Ectodermal cell (in vitro differentiated cells): ENCODE measurements at regions not wholly inside any gene's neighbourhood (a gene's known extent, or its start where the extent isn't known, plus 50 kb on each side); places are given as distances from the start of the nearest gene placed in this dataset.

Source experiments
- H3K27ac ChIP-seq: 2 replicates; pipeline ENCODE4 v1.7.0; 2013; ENCODE audit warnings: mild to moderate bottlenecking, low read depth, low read length; ENCODE audit not compliant: insufficient read depth, poor library complexity, severe bottlenecking
- H3K27me3 ChIP-seq: 2 replicates; pipeline ENCODE4 v1.7.0; 2013; ENCODE audit warnings: mild to moderate bottlenecking, low read length; ENCODE audit not compliant: insufficient read depth, control insufficient read depth, poor library complexity, severe bottlenecking
- H3K36me3 ChIP-seq: one replicate; pipeline ENCODE4 v1.7.0; 2013; ENCODE audit warnings: low read length; ENCODE audit not compliant: control insufficient read depth, insufficient read depth
- H3K4me1 ChIP-seq: one replicate; pipeline ENCODE4 v1.7.0; 2013; ENCODE audit warnings: low read length; ENCODE audit not compliant: control insufficient read depth, insufficient read depth
- H3K4me3 ChIP-seq: 2 replicates; pipeline ENCODE4 v1.7.0; 2013; ENCODE audit warnings: low read depth, low read length, control low read depth; ENCODE audit not compliant: insufficient read depth
- H3K9me3 ChIP-seq: 2 replicates; pipeline ENCODE4 v1.7.0; 2013; ENCODE audit warnings: mild to moderate bottlenecking, low read length, moderate library complexity; ENCODE audit not compliant: control insufficient read depth
- WGBS, 2 experiments: methylation state at CpG; one replicate each; pipeline ENCODE4 v1.1.7; 2013; ENCODE audit warnings: missing lambda C conversion rate in 2 of 2; 5-methylcytosine and 5-hydroxymethylcytosine counted together

GRCh38 chr5:5560016-5560415, 137.5 kb downstream of the ICE1 start:
- Histone ChIP-seq H3K27ac (no peak overlapping the region), H3K4me1 (no peaks in the 10 kb centered on the region), H3K36me3 (no peaks in the 10 kb centered on the region), H3K9me3 (no peaks in the 10 kb centered on the region), H3K4me3 (no peak overlapping the region), H3K27me3 (no peaks in the 10 kb centered on the region)
- 36 to 50% methylated on average over 1 of the region's 1 CpG for WGBS, 2 experiments

GRCh38 chr5:5558638-5559527, 136.4 kb downstream of the ICE1 start:
- Histone ChIP-seq H3K9me3 (no peaks in the 10 kb centered on the region), H3K27ac (no peak overlapping the region), H3K4me1 (no peaks in the 10 kb centered on the region), H3K4me3 (no peak overlapping the region), H3K36me3 (no peaks in the 10 kb centered on the region), H3K27me3 (no peaks in the 10 kb centered on the region)
- 90% methylated on average over 15 of the region's 15 CpGs for WGBS, 2 experiments

- Histone ChIP-seq H3K9me3 (no peaks in the 10 kb centered on the region), H3K4me3 (no peak overlapping the region), H3K4me1 (no peaks in the 10 kb centered on the region), H3K36me3 (no peaks in the 10 kb centered on the region), H3K27me3 (no peaks in the 10 kb centered on the region), H3K27ac (no peak overlapping the region)
- WGBS, 2 experiments: 95% methylated on average over 6 of the region's 6 CpGs
Observed at GRCh38 chr5:5558102-5558501, 135.6 kb downstream of the ICE1 start.

- Histone ChIP-seq H3K4me1 (no peaks in the 10 kb centered on the region), H3K27ac (no peak overlapping the region), H3K4me3 (no peak overlapping the region), H3K27me3 (no peaks in the 10 kb centered on the region), H3K9me3 (no peaks in the 10 kb centered on the region), H3K36me3 (no peaks in the 10 kb centered on the region)
- 92 to 94% methylated on average over 4 of the region's 4 CpGs for WGBS, 2 experiments
Observed at GRCh38 chr5:5551499-5551898, 129.0 kb downstream of the ICE1 start.

GRCh38 chr5:5546408-5546807, 123.9 kb downstream of the ICE1 start:
- Histone ChIP-seq H3K4me3 (no peak overlapping the region), H3K36me3 (no peaks in the 10 kb centered on the region), H3K9me3 (no peaks in the 10 kb centered on the region), H3K4me1 (no peaks in the 10 kb centered on the region), H3K27me3 (no peaks in the 10 kb centered on the region), H3K27ac (no peak overlapping the region)
- WGBS, 2 experiments: 97% methylated on average over 3 of the region's 3 CpGs

GRCh38 chr5:5544094-5544663, 121.7 kb downstream of the ICE1 start:
- no peaks in the 10 kb centered on the region for H3K4me1 ChIP-seq
- WGBS, 2 experiments: 92% methylated on average over 8 of the region's 8 CpGs
- no peak overlapping the region for H3K27ac ChIP-seq
- H3K27me3 ChIP-seq: no peaks in the 10 kb centered on the region
- H3K4me3 ChIP-seq: no peak overlapping the region
- H3K36me3 ChIP-seq: no peaks in the 10 kb centered on the region
- H3K9me3 ChIP-seq: no peaks in the 10 kb centered on the region

GRCh38 chr5:5542654-5543053, 120.2 kb downstream of the ICE1 start:
- Histone ChIP-seq H3K36me3 (no peaks in the 10 kb centered on the region), H3K4me1 (no peaks in the 10 kb centered on the region), H3K27me3 (no peaks in the 10 kb centered on the region), H3K27ac (no peak overlapping the region), H3K9me3 (no peaks in the 10 kb centered on the region), H3K4me3 (no peak overlapping the region)
- WGBS, 2 experiments: 78 to 80% methylated on average over 4 of the region's 4 CpGs

- Histone ChIP-seq H3K4me3 (no peak overlapping the region), H3K27me3 (no peaks in the 10 kb centered on the region), H3K27ac (no peak overlapping the region), H3K9me3 (no peaks in the 10 kb centered on the region), H3K4me1 (peaks cover 2% of the 10 kb centered on the region), H3K36me3 (no peaks in the 10 kb centered on the region)
- 69% methylated on average over 4 of the region's 4 CpGs for WGBS, 2 experiments
Observed at GRCh38 chr5:5540065-5540464, 117.6 kb downstream of the ICE1 start.
